GM12878 (cell line): ENCODE measurements at regions not wholly inside any gene's neighbourhood (a gene's known extent, or its start where the extent isn't known, plus 50 kb on each side); places are given as distances from the start of the nearest gene placed in this dataset.
A peak's percentile ranks its signal among the peaks of the same experiment; 100 is the strongest.

Source experiments
- BACH1 ChIP-seq: fragments of 450-650 bp; IDR thresholded peaks from 2 replicates; pipeline ENCODE4 v1.6.1; 2017; ENCODE audit warnings: mild to moderate bottlenecking, borderline replicate concordance
- BMI1 ChIP-seq: fragments of 450-650 bp; IDR thresholded peaks from 2 replicates; pipeline ENCODE4 v1.6.1; 2016; ENCODE audit warnings: mild to moderate bottlenecking, moderate library complexity, borderline replicate concordance
- CUX1 ChIP-seq: IDR thresholded peaks from 2 replicates; pipeline ENCODE4 v1.6.1; 2012; ENCODE audit warnings: improper control_type of control experiment, low read depth, low read length; ENCODE audit not compliant: insufficient replicate concordance
- IKZF1 ChIP-seq: fragments of 450-650 bp; conservative IDR thresholded peaks from 2 replicates; pipeline ENCODE4 v1.6.1; 2017; ENCODE audit warnings: antibody characterized with exemption, mild to moderate bottlenecking
- JUND ChIP-seq: IDR thresholded peaks from 2 replicates; pipeline ENCODE4 v1.6.1; 2012; ENCODE audit warnings: low read depth, mild to moderate bottlenecking, low read length, improper control_type of control experiment, moderate library complexity
- KDM1A ChIP-seq: fragments of 200-600 bp; sonication (generic); IDR thresholded peaks from 2 replicates; pipeline ENCODE4 v1.6.1; 2016; ENCODE audit warnings: borderline replicate concordance
- MXI1 ChIP-seq: fragments of 150-350 bp; IDR thresholded peaks from 2 replicates; pipeline ENCODE4 v1.6.1; 2011; ENCODE audit warnings: low read depth, mild to moderate bottlenecking, inconsistent platforms, low read length, improper control_type of control experiment
- NFYB ChIP-seq: IDR thresholded peaks from 2 replicates; pipeline ENCODE4 v1.6.1; 2011; ENCODE audit warnings: low read depth, mild to moderate bottlenecking, low read length, improper control_type of control experiment, moderate library complexity; ENCODE audit not compliant: insufficient read depth
- RBBP5 ChIP-seq: fragments of 200-600 bp; sonication (generic); conservative IDR thresholded peaks from 2 replicates; pipeline ENCODE4 v1.6.1; 2016
- RELB ChIP-seq: fragments of 450-650 bp; IDR thresholded peaks from 2 replicates; pipeline ENCODE4 v1.6.1; 2017; ENCODE audit warnings: low read depth, mild to moderate bottlenecking, moderate library complexity
- RFX5 ChIP-seq: IDR thresholded peaks from 2 replicates; pipeline ENCODE4 v1.6.1; 2011; ENCODE audit warnings: low read depth, low read length, improper control_type of control experiment
- SPI1 ChIP-seq: IDR thresholded peaks from 2 replicates; pipeline ENCODE4 v1.6.1; 2011; ENCODE audit warnings: low read depth, mild to moderate bottlenecking, low read length, moderate library complexity, borderline replicate concordance; ENCODE audit not compliant: insufficient read depth
- SREBF2 ChIP-seq: IDR thresholded peaks from 2 replicates; pipeline ENCODE4 v1.6.1; 2012; ENCODE audit warnings: mild to moderate bottlenecking, low read length
- STAT1 ChIP-seq: fragments of 450-650 bp; conservative IDR thresholded peaks from 2 replicates; pipeline ENCODE4 v1.6.1; 2014; ENCODE audit warnings: antibody characterized with exemption, mild to moderate bottlenecking
- SUPT20H ChIP-seq: IDR thresholded peaks from 2 replicates; pipeline ENCODE4 v1.6.1; 2011; ENCODE audit warnings: low read depth, mild to moderate bottlenecking, low read length, moderate library complexity, borderline replicate concordance; ENCODE audit not compliant: control insufficient read depth
- SUZ12 ChIP-seq: fragments of 200-600 bp; sonication (generic); IDR thresholded peaks from one replicate; pipeline ENCODE4 v1.6.1; 2018; ENCODE audit warnings: antibody characterized with exemption, mild to moderate bottlenecking; ENCODE audit not compliant: unreplicated experiment
- YY1 ChIP-seq: IDR thresholded peaks from 2 replicates; pipeline ENCODE4 v1.6.1; 2011; ENCODE audit warnings: low read depth, mild to moderate bottlenecking, low read length
- TF ChIP-seq, protein P1 (sequence below): fragments of 450-650 bp; IDR thresholded peaks from 2 replicates; pipeline ENCODE4 v1.6.1; 2017; ENCODE audit warnings: mild to moderate bottlenecking, moderate library complexity

DNA sequence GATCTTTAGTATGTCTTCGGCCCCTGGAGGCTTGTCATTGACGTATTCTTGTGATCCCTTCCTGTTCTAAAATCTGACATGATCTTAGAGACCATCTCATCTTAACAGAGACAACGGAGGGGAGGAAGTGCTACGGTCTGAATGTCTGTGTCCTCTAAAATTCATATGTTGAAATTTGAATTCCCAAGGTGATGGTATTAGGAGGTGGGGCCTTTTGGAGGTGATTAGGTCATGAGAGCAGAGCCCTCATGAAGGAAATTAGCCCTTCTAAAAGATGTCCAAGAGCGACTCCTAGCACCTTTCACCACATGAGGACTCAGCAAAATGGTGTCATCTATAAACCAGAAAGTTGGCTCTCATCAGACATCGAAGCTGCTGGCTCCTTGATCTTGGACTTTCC lies 233.2 kb upstream of the CMC1 start (continued):
- no peak for TF ChIP-seq CUX1
- peak; percentile 40; the same call in 1 of the 2 replicates for TF ChIP-seq SPI1
- TF ChIP-seq STAT1: no peak
- TF ChIP-seq SUPT20H: no peak
- TF ChIP-seq RBBP5: no peak
- no peak for TF ChIP-seq JUND
- no peak for TF ChIP-seq NFYB
- TF ChIP-seq RFX5: no peak
- 0 out of 2 replicates have a peak, but pooled peaks have one; percentile 12 for TF ChIP-seq YY1
- TF ChIP-seq BMI1: no peak
- TF ChIP-seq, protein P1, sequence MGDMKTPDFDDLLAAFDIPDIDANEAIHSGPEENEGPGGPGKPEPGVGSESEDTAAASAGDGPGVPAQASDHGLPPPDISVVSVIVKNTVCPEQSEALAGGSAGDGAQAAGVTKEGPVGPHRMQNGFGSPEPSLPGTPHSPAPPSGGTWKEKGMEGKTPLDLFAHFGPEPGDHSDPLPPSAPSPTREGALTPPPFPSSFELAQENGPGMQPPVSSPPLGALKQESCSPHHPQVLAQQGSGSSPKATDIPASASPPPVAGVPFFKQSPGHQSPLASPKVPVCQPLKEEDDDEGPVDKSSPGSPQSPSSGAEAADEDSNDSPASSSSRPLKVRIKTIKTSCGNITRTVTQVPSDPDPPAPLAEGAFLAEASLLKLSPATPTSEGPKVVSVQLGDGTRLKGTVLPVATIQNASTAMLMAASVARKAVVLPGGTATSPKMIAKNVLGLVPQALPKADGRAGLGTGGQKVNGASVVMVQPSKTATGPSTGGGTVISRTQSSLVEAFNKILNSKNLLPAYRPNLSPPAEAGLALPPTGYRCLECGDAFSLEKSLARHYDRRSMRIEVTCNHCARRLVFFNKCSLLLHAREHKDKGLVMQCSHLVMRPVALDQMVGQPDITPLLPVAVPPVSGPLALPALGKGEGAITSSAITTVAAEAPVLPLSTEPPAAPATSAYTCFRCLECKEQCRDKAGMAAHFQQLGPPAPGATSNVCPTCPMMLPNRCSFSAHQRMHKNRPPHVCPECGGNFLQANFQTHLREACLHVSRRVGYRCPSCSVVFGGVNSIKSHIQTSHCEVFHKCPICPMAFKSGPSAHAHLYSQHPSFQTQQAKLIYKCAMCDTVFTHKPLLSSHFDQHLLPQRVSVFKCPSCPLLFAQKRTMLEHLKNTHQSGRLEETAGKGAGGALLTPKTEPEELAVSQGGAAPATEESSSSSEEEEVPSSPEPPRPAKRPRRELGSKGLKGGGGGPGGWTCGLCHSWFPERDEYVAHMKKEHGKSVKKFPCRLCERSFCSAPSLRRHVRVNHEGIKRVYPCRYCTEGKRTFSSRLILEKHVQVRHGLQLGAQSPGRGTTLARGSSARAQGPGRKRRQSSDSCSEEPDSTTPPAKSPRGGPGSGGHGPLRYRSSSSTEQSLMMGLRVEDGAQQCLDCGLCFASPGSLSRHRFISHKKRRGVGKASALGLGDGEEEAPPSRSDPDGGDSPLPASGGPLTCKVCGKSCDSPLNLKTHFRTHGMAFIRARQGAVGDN: peak; percentile 84
- no peak for TF ChIP-seq SREBF2
- TF ChIP-seq SUZ12: no peak
- no peak for TF ChIP-seq KDM1A
- peak; percentile 54 for TF ChIP-seq RELB
- 0 out of 2 replicates have a peak, but pooled peaks have one; percentile 29 for TF ChIP-seq MXI1
- no peak; the same call in 1 of the 2 replicates for TF ChIP-seq BACH1
- peak; percentile 55 for TF ChIP-seq IKZF1
